H9 (cell line): ENCODE measurements at regions not wholly inside any gene's neighbourhood (a gene's known extent, or its start where the extent isn't known, plus 50 kb on each side); places are given as distances from the start of the nearest gene placed in this dataset.

Experiments used
- DNase-seq: peaks from one replicate; pipeline ENCODE4 v3.0.0-alpha.2; 2017
- H2AFZ ChIP-seq: one replicate; pipeline ENCODE4 v1.6.1; 2013; ENCODE audit warnings: mild to moderate bottlenecking, low read length, control low read depth, moderate library complexity
- H2AK5ac ChIP-seq: 2 replicates; pipeline ENCODE4 v1.6.1; 2013; ENCODE audit warnings: low read length, control low read depth, mixed read lengths; ENCODE audit not compliant: insufficient read length
- H2BK120ac ChIP-seq: one replicate; pipeline ENCODE4 v1.6.1; 2013; ENCODE audit warnings: low read depth, mild to moderate bottlenecking, low read length, control low read depth, inconsistent platforms; ENCODE audit not compliant: poor library complexity, severe bottlenecking
- H2BK12ac ChIP-seq: 2 replicates; pipeline ENCODE4 v1.6.1; 2013; ENCODE audit warnings: low read length, control low read depth, mixed read lengths, low read depth; ENCODE audit not compliant: insufficient read length
- H2BK15ac ChIP-seq: 2 replicates; pipeline ENCODE4 v1.6.1; 2013; ENCODE audit warnings: low read depth, low read length, control low read depth
- H2BK20ac ChIP-seq: one replicate; pipeline ENCODE4 v1.6.1; 2013; ENCODE audit warnings: low read depth, mild to moderate bottlenecking, low read length, control low read depth, inconsistent platforms; ENCODE audit not compliant: poor library complexity, severe bottlenecking
- H2BK5ac ChIP-seq: 2 replicates; pipeline ENCODE4 v1.6.1; 2013; ENCODE audit warnings: low read length, control low read depth, mixed read lengths; ENCODE audit not compliant: insufficient read length
- H3K14ac ChIP-seq: 2 replicates; pipeline ENCODE4 v1.6.1; 2013; ENCODE audit warnings: low read length, control low read depth; ENCODE audit not compliant: insufficient read depth
- H3K18ac ChIP-seq: 2 replicates; pipeline ENCODE4 v1.6.1; 2013; ENCODE audit warnings: low read depth, mild to moderate bottlenecking, mixed read lengths, low read length, control low read depth; ENCODE audit not compliant: insufficient read length
- H3K23ac ChIP-seq: 2 replicates; pipeline ENCODE4 v1.6.1; 2013; ENCODE audit warnings: low read length, control low read depth, mixed read lengths, low read depth; ENCODE audit not compliant: insufficient read length
- H3K23me2 ChIP-seq: 2 replicates; pipeline ENCODE4 v1.6.1; 2013; ENCODE audit warnings: low read depth, mild to moderate bottlenecking, mixed read lengths, low read length, control low read depth; ENCODE audit not compliant: insufficient read length, poor library complexity, severe bottlenecking
- H3K27ac ChIP-seq: 2 replicates; pipeline ENCODE4 v1.5.1; 2013; ENCODE audit warnings: low read length, control low read depth, mixed read lengths, low read depth; ENCODE audit not compliant: insufficient read length
- H3K27me3 ChIP-seq: 2 replicates; pipeline ENCODE4 v1.6.1; 2013; ENCODE audit warnings: low read length, control low read depth, inconsistent platforms; ENCODE audit not compliant: insufficient read depth
- H3K4ac ChIP-seq: 2 replicates; pipeline ENCODE4 v1.6.1; 2013; ENCODE audit warnings: low read depth, mild to moderate bottlenecking, control low read depth, inconsistent platforms, low read length, moderate library complexity
- H3K4me1 ChIP-seq: 2 replicates; pipeline ENCODE4 v1.6.1; 2013; ENCODE audit warnings: low read length, control low read depth, inconsistent platforms; ENCODE audit not compliant: insufficient read depth
- H3K4me2 ChIP-seq: 2 replicates; pipeline ENCODE4 v1.6.1; 2013; ENCODE audit warnings: low read length, control low read depth, mixed read lengths; ENCODE audit not compliant: insufficient read length, insufficient read depth
- H3K56ac ChIP-seq: 2 replicates; pipeline ENCODE4 v1.6.1; 2013; ENCODE audit warnings: low read depth, mild to moderate bottlenecking, mixed read lengths, low read length, control low read depth; ENCODE audit not compliant: insufficient read length
- H3K79me1 ChIP-seq: 2 replicates; pipeline ENCODE4 v1.6.1; 2013; ENCODE audit warnings: low read depth, mild to moderate bottlenecking, moderate library complexity, low read length, control low read depth, inconsistent platforms; ENCODE audit not compliant: insufficient read depth, poor library complexity, severe bottlenecking
- H3K79me2 ChIP-seq: 2 replicates; pipeline ENCODE4 v1.6.1; 2013; ENCODE audit warnings: low read length, control low read depth, inconsistent platforms; ENCODE audit not compliant: insufficient read depth
- H3K9ac ChIP-seq: 2 replicates; pipeline ENCODE4 v1.6.1; 2013; ENCODE audit warnings: low read length, control low read depth, mixed read lengths; ENCODE audit not compliant: insufficient read length; ENCODE audit errors: extremely low read depth
- H3K9me3 ChIP-seq: one replicate; pipeline ENCODE4 v1.6.1; 2013; ENCODE audit warnings: low read depth, low read length, inconsistent platforms; ENCODE audit not compliant: control insufficient read depth
- H3T11ph ChIP-seq: one replicate; pipeline ENCODE4 v1.6.1; 2013; ENCODE audit warnings: mild to moderate bottlenecking, low read length, control low read depth, inconsistent platforms
- H4K20me1 ChIP-seq: one replicate; pipeline ENCODE4 v1.6.1; 2013; ENCODE audit not compliant: control insufficient read depth, insufficient read length, insufficient read depth
- H4K5ac ChIP-seq: 2 replicates; pipeline ENCODE4 v1.6.1; 2013; ENCODE audit warnings: low read depth, mild to moderate bottlenecking, mixed read lengths, low read length, control low read depth; ENCODE audit not compliant: insufficient read length
- H4K8ac ChIP-seq: replicated peaks from 2 replicates; pipeline ENCODE4 v1.6.1; 2013; ENCODE audit warnings: low read length, control low read depth, mixed read lengths, low read depth; ENCODE audit not compliant: insufficient read length
- H4K91ac ChIP-seq: 2 replicates; pipeline ENCODE4 v1.6.1; 2013; ENCODE audit warnings: low read depth, mild to moderate bottlenecking, moderate library complexity, mixed read lengths, low read length, control low read depth; ENCODE audit not compliant: insufficient read length
- H3K27ac Mint-ChIP-seq, 3 experiments: 2 replicates in 2 of 3; 3 replicates in 1 of 3; pipeline ENCODE4 v1.8.0; 2020 to 2021; ENCODE audit warnings: mixed read lengths in 3 of 3, mild to moderate bottlenecking in 1 of 3, moderate library complexity in 1 of 3
- H3K27me3 Mint-ChIP-seq: 2 replicates; pipeline ENCODE4 v1.8.0; 2021; ENCODE audit warnings: low read depth, mild to moderate bottlenecking, moderate library complexity, mixed read lengths
- H3K36me3 Mint-ChIP-seq, 3 experiments: 2 replicates in 2 of 3; 3 replicates in 1 of 3; pipeline ENCODE4 v1.8.0; 2020 to 2021; ENCODE audit warnings: low read depth in 3 of 3, mixed read lengths in 3 of 3; ENCODE audit not compliant: insufficient read depth in 1 of 3
- H3K4me1 Mint-ChIP-seq, 2 experiments: 2 replicates each; pipeline ENCODE4 v1.8.0; 2020; ENCODE audit warnings: mixed read lengths in 2 of 2
- H3K4me3 Mint-ChIP-seq, 2 experiments: 2 replicates in 1 of 2; 3 replicates in 1 of 2; pipeline ENCODE4 v1.8.0; 2020 to 2021; ENCODE audit warnings: mild to moderate bottlenecking in 2 of 2, mixed read lengths in 2 of 2, moderate library complexity in 1 of 2
- H3K9me3 Mint-ChIP-seq, 2 experiments: 2 replicates in 1 of 2; 3 replicates in 1 of 2; pipeline ENCODE4 v1.8.0; 2020; ENCODE audit warnings: mild to moderate bottlenecking in 2 of 2, mixed read lengths in 2 of 2, moderate library complexity in 1 of 2
- WGBS: extraction: QIAGEN DNeasy Blood & Tissue Kit; methylation state at CpG from one replicate; pipeline ENCODE4 v1.1.7; 2013; ENCODE audit warnings: missing lambda C conversion rate, low lambda C conversion rate, mixed read lengths; ENCODE audit not compliant: insufficient read length; ENCODE audit errors: extremely low coverage; 5-methylcytosine and 5-hydroxymethylcytosine counted together
- TF ChIP-seq, protein P1 (sequence below): fragments of 200-600 bp; sonication (generic); conservative IDR thresholded peaks from 3 replicates; pipeline ENCODE4 v1.8.0; 2021; ENCODE audit warnings: antibody characterized with exemption, mild to moderate bottlenecking

DNA sequence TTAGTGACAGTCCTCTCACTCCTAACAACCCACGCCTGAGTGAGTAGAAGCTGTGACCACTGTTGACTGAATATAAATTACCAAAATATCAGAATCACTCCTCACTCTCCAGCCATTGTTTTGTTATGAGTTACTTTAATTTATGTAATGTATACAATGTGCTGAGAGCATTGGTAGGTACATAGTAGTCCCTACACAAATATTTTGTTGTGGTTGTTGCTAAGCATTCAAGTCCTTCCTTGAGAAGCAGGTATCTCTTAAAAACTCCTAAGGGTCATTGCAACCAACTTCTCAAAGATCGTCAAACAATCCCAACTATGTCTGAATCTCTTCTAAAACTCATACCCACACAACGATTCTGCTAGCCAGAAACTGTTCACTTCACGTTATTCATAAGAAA is 476.8 kb upstream of the TNP1 start:
- H2BK12ac ChIP-seq, result no peak overlapping the region
- WGBS, result no CpG with 5 or more reads among the region's 4 CpGs
- TF ChIP-seq, protein P1, sequence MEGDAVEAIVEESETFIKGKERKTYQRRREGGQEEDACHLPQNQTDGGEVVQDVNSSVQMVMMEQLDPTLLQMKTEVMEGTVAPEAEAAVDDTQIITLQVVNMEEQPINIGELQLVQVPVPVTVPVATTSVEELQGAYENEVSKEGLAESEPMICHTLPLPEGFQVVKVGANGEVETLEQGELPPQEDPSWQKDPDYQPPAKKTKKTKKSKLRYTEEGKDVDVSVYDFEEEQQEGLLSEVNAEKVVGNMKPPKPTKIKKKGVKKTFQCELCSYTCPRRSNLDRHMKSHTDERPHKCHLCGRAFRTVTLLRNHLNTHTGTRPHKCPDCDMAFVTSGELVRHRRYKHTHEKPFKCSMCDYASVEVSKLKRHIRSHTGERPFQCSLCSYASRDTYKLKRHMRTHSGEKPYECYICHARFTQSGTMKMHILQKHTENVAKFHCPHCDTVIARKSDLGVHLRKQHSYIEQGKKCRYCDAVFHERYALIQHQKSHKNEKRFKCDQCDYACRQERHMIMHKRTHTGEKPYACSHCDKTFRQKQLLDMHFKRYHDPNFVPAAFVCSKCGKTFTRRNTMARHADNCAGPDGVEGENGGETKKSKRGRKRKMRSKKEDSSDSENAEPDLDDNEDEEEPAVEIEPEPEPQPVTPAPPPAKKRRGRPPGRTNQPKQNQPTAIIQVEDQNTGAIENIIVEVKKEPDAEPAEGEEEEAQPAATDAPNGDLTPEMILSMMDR, result no peak
- H2BK5ac ChIP-seq, result no peak overlapping the region
- H3K23me2 ChIP-seq, result no peaks in the 10 kb centered on the region
- H2AK5ac ChIP-seq, result no peak overlapping the region
- H2AFZ ChIP-seq, result no peak overlapping the region
- no peak overlapping the region for H3K27ac Mint-ChIP-seq
- H2BK120ac ChIP-seq, result no peak overlapping the region
- H3K14ac ChIP-seq, result no peak overlapping the region
- H4K91ac ChIP-seq, result no peak overlapping the region
- H3T11ph ChIP-seq, result no peak overlapping the region
- no peak overlapping the region for H3K56ac ChIP-seq
- H3K4me2 ChIP-seq, result no peak overlapping the region
- no peaks in the 10 kb centered on the region for H3K36me3 Mint-ChIP-seq
- H2BK15ac ChIP-seq, result no peak overlapping the region
- H3K27ac ChIP-seq, result no peak overlapping the region
- H3K23ac ChIP-seq, result no peak overlapping the region
- H3K9me3 ChIP-seq, result no peaks in the 10 kb centered on the region
- H3K79me2 ChIP-seq, result no peaks in the 10 kb centered on the region
- H4K5ac ChIP-seq, result no peak overlapping the region
- H3K9me3 Mint-ChIP-seq, result no peaks in the 10 kb centered on the region
- no peak for DNase-seq
- H4K20me1 ChIP-seq, result no peaks in the 10 kb centered on the region
- no peak overlapping the region for H2BK20ac ChIP-seq
- no peak overlapping the region for H3K4ac ChIP-seq
- H3K79me1 ChIP-seq, result no peaks in the 10 kb centered on the region
- H3K18ac ChIP-seq, result no peak overlapping the region
- H3K27me3 ChIP-seq, result no peaks in the 10 kb centered on the region
- no peak overlapping the region for H3K9ac ChIP-seq
- H3K4me1 Mint-ChIP-seq, result peaks cover 19 to 32% of the 10 kb centered on the region in 2 experiments
- H4K8ac ChIP-seq, result no peak overlapping the region
- H3K4me1 ChIP-seq, result peaks cover 1% of the 10 kb centered on the region; the same call in 1 of the 2 replicates
- H3K27me3 Mint-ChIP-seq, result peaks cover 8% of the 10 kb centered on the region
- no peak overlapping the region for H3K4me3 Mint-ChIP-seq
